A549 (cell line): ENCODE measurements at regions not wholly inside any gene's neighbourhood (a gene's known extent, or its start where the extent isn't known, plus 50 kb on each side); places are given as distances from the start of the nearest gene placed in this dataset.

Source experiments
- ATAC-seq, 2 experiments: fragments of 200-7000 bp in 1 of 2; fragments of >200 bp in 1 of 2; cut with Nextera tagmentation in 1 of 2; cut with Tn5 transposase in 1 of 2; 3 replicates each; pipeline versions ENCODE4 v1.8.0 to v1.9.1; 2018 to 2020; ENCODE audit warnings: mild to moderate bottlenecking in 1 of 2, moderate library complexity in 1 of 2
- CTCF ChIA-PET: fragments of 300-600 bp; sonication (Branson Sonifier 250); formaldehyde crosslinking; extraction: SDS; loops from one replicate; lab custom pipeline; 2021; ENCODE audit warnings: antibody characterized with exemption, inconsistent platforms; lab: Yijun Ruan, JAX
- POLR2A ChIA-PET: fragments of 350-600 bp; formaldehyde crosslinking; extraction: SDS; loops from one replicate; lab custom pipeline; 2021; ENCODE audit warnings: antibody characterized with exemption, inconsistent platforms; lab: Yijun Ruan, JAX
- DNase-seq, 2 experiments: peaks; one replicate each; pipeline versions ENCODE4 v3.0.0 to v3.0.0-alpha.2; 2011 to 2016; ENCODE audit warnings: low read depth in 1 of 2, low spot score in 1 of 2
- FAIRE-seq: peaks from 2 replicates; lab custom pipeline; 2011; peaks lifted over from hg19 to GRCh38; lab: Jason Lieb, UNC
- H3K27ac ChIP-seq, 2 experiments: fragments of >200 bp; sonication (Bioruptor Twin); formaldehyde crosslinking; 3 replicates each; pipeline ENCODE4 v1.5.1; 2016 to 2017
- H3K4me1 ChIP-seq: fragments of >200 bp; sonication (Bioruptor Twin); formaldehyde crosslinking; 3 replicates; pipeline ENCODE4 v1.6.1; 2016
- H3K4me2 ChIP-seq: fragments of >200 bp; sonication (Bioruptor Twin); formaldehyde crosslinking; 3 replicates; pipeline ENCODE4 v1.6.1; 2016
- H3K4me3 ChIP-seq: fragments of >200 bp; sonication (Bioruptor Twin); formaldehyde crosslinking; 3 replicates; pipeline ENCODE4 v1.5.1; 2016
- H3K9me3 ChIP-seq: fragments of >200 bp; sonication (Bioruptor Twin); formaldehyde crosslinking; 3 replicates; pipeline ENCODE4 v1.6.1; 2016
- BHLHE40 ChIP-seq: IDR thresholded peaks from 2 replicates; pipeline ENCODE4 v1.6.1; 2012; ENCODE audit warnings: low read depth, low read length, inconsistent platforms
- CEBPB ChIP-seq, 2 experiments: fragments of >200 bp in 1 of 2; sonication (Bioruptor Twin) in 1 of 2; formaldehyde crosslinking in 1 of 2; IDR thresholded peaks; 2 replicates each; pipeline ENCODE4 v1.6.1; 2012 to 2016
- CHD4 ChIP-seq: fragments of 200-600 bp; sonication (generic); IDR thresholded peaks from 2 replicates; pipeline ENCODE4 v1.6.1; 2016; ENCODE audit warnings: antibody characterized with exemption, mild to moderate bottlenecking, borderline replicate concordance
- EHF ChIP-seq: fragments of 250-450 bp; sonication (Bioruptor Pico); IDR thresholded peaks from 2 replicates; pipeline ENCODE4 v1.5.0; 2020; ENCODE audit warnings: mild to moderate bottlenecking
- EHMT2 ChIP-seq: fragments of 200-600 bp; sonication (generic); IDR thresholded peaks from 2 replicates; pipeline ENCODE4 v1.6.1; 2016; ENCODE audit warnings: antibody characterized with exemption, low read depth, mild to moderate bottlenecking, moderate library complexity
- EP300 ChIP-seq, 2 experiments: fragments of >200 bp; sonication (Bioruptor Twin); formaldehyde crosslinking; IDR thresholded peaks; 2 replicates in 1 of 2; 3 replicates in 1 of 2; pipeline ENCODE4 v1.6.1; 2016 to 2017
- ESRRA ChIP-seq: fragments of 150-350 bp; IDR thresholded peaks from 2 replicates; pipeline ENCODE4 v1.6.1; 2014; ENCODE audit warnings: mild to moderate bottlenecking, low read length, borderline replicate concordance
- FOSL2 ChIP-seq, 2 experiments: fragments of 450-650 bp in 1 of 2; fragments of >200 bp in 1 of 2; sonication (Bioruptor Twin) in 1 of 2; formaldehyde crosslinking; IDR thresholded peaks; 2 replicates each; pipeline versions ENCODE4 v1.5.0 to v1.6.1; 2016 to 2020; ENCODE audit warnings: mild to moderate bottlenecking in 1 of 2, moderate library complexity in 1 of 2
- FOXS1 ChIP-seq: fragments of 250-450 bp; sonication (Bioruptor Pico); IDR thresholded peaks from 2 replicates; pipeline ENCODE4 v1.5.0; 2020; ENCODE audit warnings: mild to moderate bottlenecking, moderate library complexity
- JUN ChIP-seq, 2 experiments: fragments of >200 bp; sonication (Bioruptor Twin); formaldehyde crosslinking; IDR thresholded peaks; 2 replicates in 1 of 2; 3 replicates in 1 of 2; pipeline ENCODE4 v1.6.1; 2016 to 2017
- KDM1A ChIP-seq: fragments of 200-600 bp; sonication (generic); IDR thresholded peaks from 2 replicates; pipeline ENCODE4 v1.6.1; 2016; ENCODE audit warnings: low read depth, mild to moderate bottlenecking
- NFE2L2 ChIP-seq: fragments of 150-350 bp; conservative IDR thresholded peaks from 2 replicates; pipeline ENCODE4 v1.6.1; 2014; ENCODE audit warnings: low read length
- NR3C1 ChIP-seq: fragments of >200 bp; sonication (Bioruptor Twin); formaldehyde crosslinking; IDR thresholded peaks from 3 replicates; pipeline ENCODE4 v1.6.1; 2017
- POLR2AphosphoS2 ChIP-seq: conservative IDR thresholded peaks from 2 replicates; pipeline ENCODE4 v1.6.1; 2012; ENCODE audit warnings: low read length, improper control_type of control experiment, inconsistent platforms
- RAD21 ChIP-seq, 2 experiments: fragments of >200 bp in 1 of 2; sonication (Bioruptor Twin) in 1 of 2; formaldehyde crosslinking in 1 of 2; IDR thresholded peaks in 1 of 2; conservative IDR thresholded peaks in 1 of 2; 2 replicates in 1 of 2; 3 replicates in 1 of 2; pipeline ENCODE4 v1.6.1; 2012 to 2018; ENCODE audit warnings: inconsistent platforms in 1 of 2
- RFX5 ChIP-seq: fragments of 450-650 bp; IDR thresholded peaks from 2 replicates; pipeline ENCODE4 v1.7.1; 2014; ENCODE audit warnings: antibody characterized with exemption, mild to moderate bottlenecking, moderate library complexity
- SMC3 ChIP-seq: fragments of >200 bp; sonication (Bioruptor Twin); formaldehyde crosslinking; IDR thresholded peaks from 3 replicates; pipeline ENCODE4 v1.6.1; 2018; ENCODE audit warnings: inconsistent platforms
- TFCP2L1 ChIP-seq: fragments of 250-450 bp; sonication (Bioruptor Pico); IDR thresholded peaks from 2 replicates; pipeline ENCODE4 v1.5.0; 2021; ENCODE audit warnings: mild to moderate bottlenecking
- TP53 ChIP-seq: fragments of 250-450 bp; sonication (Bioruptor Pico); IDR thresholded peaks from 2 replicates; pipeline ENCODE4 v1.5.0; 2021; ENCODE audit warnings: mild to moderate bottlenecking, moderate library complexity
- ZFP36 ChIP-seq: fragments of 450-650 bp; IDR thresholded peaks from 2 replicates; pipeline ENCODE4 v1.6.1; 2014; ENCODE audit warnings: borderline replicate concordance; ENCODE audit not compliant: partially characterized antibody
- WGBS: methylation state at CpG from one replicate; pipeline ENCODE4 v1.1.6; 2017; ENCODE audit errors: missing lambda C conversion rate; 5-methylcytosine and 5-hydroxymethylcytosine counted together
- TF ChIP-seq, protein P1 (sequence below): fragments of >200 bp; sonication (Bioruptor Twin); formaldehyde crosslinking; IDR thresholded peaks from 2 replicates; pipeline ENCODE4 v1.6.1; 2016
- TF ChIP-seq, protein P2 (sequence below): fragments of >200 bp; sonication (Bioruptor Twin); formaldehyde crosslinking; IDR thresholded peaks from 3 replicates; pipeline ENCODE4 v1.5.1; 2016
- TF ChIP-seq, protein P3 (sequence below): fragments of 450-650 bp; IDR thresholded peaks from 2 replicates; pipeline ENCODE4 v1.6.1; 2014; ENCODE audit warnings: antibody characterized with exemption
- TF ChIP-seq, protein P4 (sequence below): IDR thresholded peaks from 2 replicates; pipeline ENCODE4 v1.6.1; 2012
- TF ChIP-seq, protein P5 (sequence below): IDR thresholded peaks from 2 replicates; pipeline ENCODE4 v1.6.1; 2012

DNA sequence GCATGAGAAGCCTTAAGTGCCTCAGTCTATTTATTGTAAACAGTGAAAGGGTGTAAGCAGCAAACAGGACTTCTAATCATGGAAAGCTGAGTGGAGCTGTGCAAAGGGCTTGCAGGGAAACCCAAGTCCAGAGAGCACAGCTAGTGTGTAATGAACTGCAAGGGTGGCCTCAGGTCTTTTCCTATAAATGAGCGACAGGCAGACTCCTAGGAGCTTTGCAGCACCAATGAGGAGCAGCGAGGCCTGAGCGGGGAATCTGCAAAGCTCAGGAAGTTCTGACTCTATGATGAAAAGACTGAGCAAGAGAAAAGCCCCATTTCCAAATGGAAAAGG lies 250.1 kb upstream of the MAP3K1 start:
- no peak for TF ChIP-seq SMC3
- no peak for TF ChIP-seq JUN (IDR thresholded peaks at IDR 0.05)
- TF ChIP-seq POLR2AphosphoS2: no peak
- no peak for TF ChIP-seq CHD4
- TF ChIP-seq EHF (CRISPR knock-in tag): no peak
- TF ChIP-seq TFCP2L1 (CRISPR knock-in tag): no peak
- no peak for TF ChIP-seq TP53 (CRISPR knock-in tag)
- TF ChIP-seq, protein P1, sequence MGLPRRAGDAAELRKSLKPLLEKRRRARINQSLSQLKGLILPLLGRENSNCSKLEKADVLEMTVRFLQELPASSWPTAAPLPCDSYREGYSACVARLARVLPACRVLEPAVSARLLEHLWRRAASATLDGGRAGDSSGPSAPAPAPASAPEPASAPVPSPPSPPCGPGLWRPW: no peak
- no peak for TF ChIP-seq FOSL2 (IDR thresholded peaks at IDR 0.05)
- TF ChIP-seq FOSL2 (CRISPR knock-in tag; IDR thresholded peaks at IDR 0.05): no peak
- no peak for TF ChIP-seq ZFP36
- TF ChIP-seq NR3C1: no peak
- TF ChIP-seq NFE2L2: no peak
- TF ChIP-seq, protein P2, sequence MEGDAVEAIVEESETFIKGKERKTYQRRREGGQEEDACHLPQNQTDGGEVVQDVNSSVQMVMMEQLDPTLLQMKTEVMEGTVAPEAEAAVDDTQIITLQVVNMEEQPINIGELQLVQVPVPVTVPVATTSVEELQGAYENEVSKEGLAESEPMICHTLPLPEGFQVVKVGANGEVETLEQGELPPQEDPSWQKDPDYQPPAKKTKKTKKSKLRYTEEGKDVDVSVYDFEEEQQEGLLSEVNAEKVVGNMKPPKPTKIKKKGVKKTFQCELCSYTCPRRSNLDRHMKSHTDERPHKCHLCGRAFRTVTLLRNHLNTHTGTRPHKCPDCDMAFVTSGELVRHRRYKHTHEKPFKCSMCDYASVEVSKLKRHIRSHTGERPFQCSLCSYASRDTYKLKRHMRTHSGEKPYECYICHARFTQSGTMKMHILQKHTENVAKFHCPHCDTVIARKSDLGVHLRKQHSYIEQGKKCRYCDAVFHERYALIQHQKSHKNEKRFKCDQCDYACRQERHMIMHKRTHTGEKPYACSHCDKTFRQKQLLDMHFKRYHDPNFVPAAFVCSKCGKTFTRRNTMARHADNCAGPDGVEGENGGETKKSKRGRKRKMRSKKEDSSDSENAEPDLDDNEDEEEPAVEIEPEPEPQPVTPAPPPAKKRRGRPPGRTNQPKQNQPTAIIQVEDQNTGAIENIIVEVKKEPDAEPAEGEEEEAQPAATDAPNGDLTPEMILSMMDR: no peak
- no peak for TF ChIP-seq RFX5
- ATAC-seq: no peak
- Histone ChIP-seq H3K4me2 (no peak overlapping the region), H3K9me3 (no peaks in the 10 kb centered on the region), H3K4me3 (no peak overlapping the region), H3K4me1 (0 out of 3 replicates have a peak, but pooled peaks cover 3% of the 10 kb centered on the region), H3K27ac (no peak overlapping the region)
- no peak for FAIRE-seq
- no peak for DNase-seq
- POLR2A ChIA-PET: no interaction called here
- 72% methylated on average over 3 of the region's 3 CpGs for WGBS
- CTCF ChIA-PET: no interaction called here

DNA sequence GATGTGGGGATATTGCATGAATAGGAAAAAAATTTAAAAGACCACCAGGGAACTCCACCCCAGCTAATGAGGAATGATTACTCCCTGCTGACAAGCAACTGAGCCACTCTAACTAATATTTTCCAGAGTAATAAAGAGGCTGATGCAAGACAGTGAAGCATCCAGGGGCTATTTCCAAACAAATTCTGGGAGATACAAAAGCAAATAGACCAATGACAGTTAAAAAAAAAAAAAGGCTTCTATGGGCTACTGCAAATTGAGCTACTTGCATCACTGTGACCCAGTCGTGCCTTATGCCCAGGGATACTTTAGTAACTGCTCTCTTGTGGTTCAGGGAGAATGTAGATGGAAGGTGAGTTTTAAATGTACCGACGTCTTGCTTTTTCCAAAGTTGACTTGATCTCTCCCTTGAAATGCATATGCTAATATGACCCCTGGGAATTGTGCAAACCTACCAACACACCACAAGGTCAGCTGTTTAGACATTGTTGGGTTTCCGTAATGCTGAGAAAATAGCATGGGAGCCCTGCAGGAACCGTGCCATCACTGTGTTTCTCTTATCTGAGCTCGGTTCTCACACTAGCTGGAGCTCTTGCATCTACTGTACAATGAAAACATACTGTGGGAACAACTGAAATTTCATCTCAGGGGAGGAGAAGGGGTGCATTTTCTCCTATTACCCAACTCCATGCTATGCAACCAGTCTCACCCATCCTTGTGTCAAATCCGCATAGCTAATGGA lies 250.6 kb upstream of the MAP3K1 start:
- ATAC-seq: no peak
- no peaks in the 10 kb centered on the region for H3K9me3 ChIP-seq
- no peak overlapping the region for H3K4me2 ChIP-seq
- POLR2A ChIA-PET: no interaction called here
- TF ChIP-seq BHLHE40: no peak
- no peak for TF ChIP-seq SMC3
- TF ChIP-seq RAD21 (conservative IDR thresholded peaks at IDR 0.05 in 1 of 2, IDR thresholded peaks at IDR 0.05 in 1 of 2): no peak
- TF ChIP-seq FOSL2 (IDR thresholded peaks at IDR 0.05): no peak
- TF ChIP-seq FOSL2 (CRISPR knock-in tag; IDR thresholded peaks at IDR 0.05): no peak
- TF ChIP-seq, protein P3, sequence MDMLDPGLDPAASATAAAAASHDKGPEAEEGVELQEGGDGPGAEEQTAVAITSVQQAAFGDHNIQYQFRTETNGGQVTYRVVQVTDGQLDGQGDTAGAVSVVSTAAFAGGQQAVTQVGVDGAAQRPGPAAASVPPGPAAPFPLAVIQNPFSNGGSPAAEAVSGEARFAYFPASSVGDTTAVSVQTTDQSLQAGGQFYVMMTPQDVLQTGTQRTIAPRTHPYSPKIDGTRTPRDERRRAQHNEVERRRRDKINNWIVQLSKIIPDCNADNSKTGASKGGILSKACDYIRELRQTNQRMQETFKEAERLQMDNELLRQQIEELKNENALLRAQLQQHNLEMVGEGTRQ: no peak
- TF ChIP-seq CEBPB (IDR thresholded peaks at IDR 0.05): no peak
- TF ChIP-seq EP300 (IDR thresholded peaks at IDR 0.05): no peak
- TF ChIP-seq, all 56 proteins: peak for 0
- H3K4me1 ChIP-seq: 0 out of 3 replicates have a peak, but pooled peaks cover 3% of the 10 kb centered on the region
- CTCF ChIA-PET: interaction anchor here (0.8 kb wide), 2 partner anchors 12 to 15 kb away, joined by 3 to 5 read pairs; no protein-coding TSS in a partner anchor
- no peak overlapping the region for H3K27ac ChIP-seq
- 57% methylated on average over 7 of the region's 7 CpGs for WGBS
- FAIRE-seq: no peak
- no peak for DNase-seq
- H3K4me3 ChIP-seq: no peak overlapping the region

DNA sequence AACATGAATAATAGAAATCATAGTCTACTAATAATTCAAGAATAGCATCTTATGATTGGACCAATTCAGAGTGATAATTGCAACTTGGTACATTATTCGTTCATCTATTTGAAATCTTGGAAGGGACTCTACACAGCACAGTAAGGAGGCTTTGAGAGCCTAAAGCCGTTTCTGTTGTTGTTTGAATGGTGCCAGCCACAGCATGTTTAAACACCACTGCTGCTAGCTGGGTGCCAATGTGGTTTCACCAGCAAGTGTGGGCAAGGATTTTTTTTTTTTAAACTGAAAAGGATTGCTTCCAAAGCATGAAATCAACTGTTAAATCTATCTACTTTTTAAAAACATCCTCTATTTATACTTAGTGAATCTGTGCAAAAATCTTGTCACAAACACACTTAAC lies 253.9 kb upstream of the MAP3K1 start:
- ATAC-seq: no peak
- no peak for DNase-seq
- WGBS: 30% methylated on average over 2 of the region's 2 CpGs
- H3K4me1 ChIP-seq: peaks cover 7% of the 10 kb centered on the region; the same call in 2 of the 3 replicates
- FAIRE-seq: no peak
- H3K27ac ChIP-seq: no peak overlapping the region
- H3K4me2 ChIP-seq: no peak overlapping the region
- ChIA-PET POLR2A (no interaction called here), CTCF (interaction anchor here (0.6 kb wide), 1 partner anchor 1113 kb away, joined by 4 read pairs; no protein-coding TSS in a partner anchor)
- no peak overlapping the region for H3K4me3 ChIP-seq
- TF ChIP-seq ESRRA (no peak), KDM1A (no peak), FOXS1 (CRISPR knock-in tag) (no peak), POLR2AphosphoS2 (no peak), EHMT2 (no peak), RAD21 (conservative IDR thresholded peaks at IDR 0.05 in 1 of 2, IDR thresholded peaks at IDR 0.05 in 1 of 2) (no peak), NFE2L2 (no peak)
- TF ChIP-seq, protein P4, sequence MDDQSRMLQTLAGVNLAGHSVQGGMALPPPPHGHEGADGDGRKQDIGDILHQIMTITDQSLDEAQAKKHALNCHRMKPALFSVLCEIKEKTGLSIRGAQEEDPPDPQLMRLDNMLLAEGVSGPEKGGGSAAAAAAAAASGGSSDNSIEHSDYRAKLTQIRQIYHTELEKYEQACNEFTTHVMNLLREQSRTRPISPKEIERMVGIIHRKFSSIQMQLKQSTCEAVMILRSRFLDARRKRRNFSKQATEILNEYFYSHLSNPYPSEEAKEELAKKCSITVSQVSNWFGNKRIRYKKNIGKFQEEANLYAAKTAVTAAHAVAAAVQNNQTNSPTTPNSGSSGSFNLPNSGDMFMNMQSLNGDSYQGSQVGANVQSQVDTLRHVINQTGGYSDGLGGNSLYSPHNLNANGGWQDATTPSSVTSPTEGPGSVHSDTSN: no peak
- TF ChIP-seq, protein P5, sequence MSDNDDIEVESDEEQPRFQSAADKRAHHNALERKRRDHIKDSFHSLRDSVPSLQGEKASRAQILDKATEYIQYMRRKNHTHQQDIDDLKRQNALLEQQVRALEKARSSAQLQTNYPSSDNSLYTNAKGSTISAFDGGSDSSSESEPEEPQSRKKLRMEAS: no peak
- TF ChIP-seq, protein P2: no peak
- TF ChIP-seq, protein P3: no peak
- TF ChIP-seq, all 56 proteins: peak for 0
- no peaks in the 10 kb centered on the region for H3K9me3 ChIP-seq
